ENCODE measurements at regions not wholly inside any gene's neighbourhood (a gene's known extent, or its start where the extent isn't known, plus 50 kb on each side); places are given as distances from the start of the nearest gene placed in this dataset.

DNA sequence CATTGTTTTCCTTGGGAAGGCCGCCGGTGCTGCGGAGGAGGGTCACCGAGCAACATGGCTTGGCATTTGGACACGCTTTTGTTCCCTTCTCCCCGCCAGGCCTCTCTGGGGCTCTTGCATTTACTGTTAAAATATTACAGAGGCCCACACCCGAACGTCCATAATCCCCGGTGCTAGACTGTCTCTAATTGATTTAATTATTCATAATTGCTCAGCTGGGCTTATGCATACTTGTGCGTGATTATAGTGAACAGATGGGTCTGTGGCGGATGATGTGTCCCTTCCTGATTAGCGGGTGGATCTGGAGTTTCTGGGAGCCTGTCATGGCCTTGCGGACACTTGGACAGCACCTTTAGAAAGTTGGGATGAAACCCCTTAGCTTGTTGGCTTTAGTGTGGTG lies 100.2 kb upstream of the MSX1 start:
- Histone ChIP-seq H3K36me3 (ENCODE audit: insufficient read depth, low read length, poor library complexity, severe bottlenecking) (no peaks in the 10 kb centered on the region), H3K9me3 (ENCODE audit: low read depth, low read length, poor library complexity, severe bottlenecking) (no peaks in the 10 kb centered on the region), H3K4me3 (ENCODE audit: low read depth, low read length, poor library complexity, severe bottlenecking) (no peak overlapping the region), H3K4me1 (ENCODE audit: insufficient read depth, low read length, poor library complexity, severe bottlenecking) (peaks cover 14% of the 10 kb centered on the region), H3K27ac (ENCODE audit: low read depth, low read length, poor library complexity, severe bottlenecking) (no peak overlapping the region), H3K27me3 (replicated peaks; ENCODE audit: insufficient read depth, low read depth, low read length, poor library complexity) (no peaks in the 10 kb centered on the region)
- DNase-seq (ENCODE audit: low spot score): no peak
- POLR2A ChIA-PET (ENCODE audit: low non-redundant PET): no interaction called here
- no peak for TF ChIP-seq EZH2 (IDR thresholded peaks at IDR 0.05; ENCODE audit: borderline replicate concordance, low read depth, low read length, poor library complexity, severe bottlenecking)
- TF ChIP-seq, protein P1, sequence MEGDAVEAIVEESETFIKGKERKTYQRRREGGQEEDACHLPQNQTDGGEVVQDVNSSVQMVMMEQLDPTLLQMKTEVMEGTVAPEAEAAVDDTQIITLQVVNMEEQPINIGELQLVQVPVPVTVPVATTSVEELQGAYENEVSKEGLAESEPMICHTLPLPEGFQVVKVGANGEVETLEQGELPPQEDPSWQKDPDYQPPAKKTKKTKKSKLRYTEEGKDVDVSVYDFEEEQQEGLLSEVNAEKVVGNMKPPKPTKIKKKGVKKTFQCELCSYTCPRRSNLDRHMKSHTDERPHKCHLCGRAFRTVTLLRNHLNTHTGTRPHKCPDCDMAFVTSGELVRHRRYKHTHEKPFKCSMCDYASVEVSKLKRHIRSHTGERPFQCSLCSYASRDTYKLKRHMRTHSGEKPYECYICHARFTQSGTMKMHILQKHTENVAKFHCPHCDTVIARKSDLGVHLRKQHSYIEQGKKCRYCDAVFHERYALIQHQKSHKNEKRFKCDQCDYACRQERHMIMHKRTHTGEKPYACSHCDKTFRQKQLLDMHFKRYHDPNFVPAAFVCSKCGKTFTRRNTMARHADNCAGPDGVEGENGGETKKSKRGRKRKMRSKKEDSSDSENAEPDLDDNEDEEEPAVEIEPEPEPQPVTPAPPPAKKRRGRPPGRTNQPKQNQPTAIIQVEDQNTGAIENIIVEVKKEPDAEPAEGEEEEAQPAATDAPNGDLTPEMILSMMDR (conservative IDR thresholded peaks at IDR 0.05; ENCODE audit: low read depth, low read length): no peak
- BruUV-seq (replicated peaks): no TSS peak
- CTCF ChIA-PET: no interaction called here
- intact Hi-C loops (cut with micrococcal nuclease; ENCODE audit: unreplicated experiment): no loop called here

DNA sequence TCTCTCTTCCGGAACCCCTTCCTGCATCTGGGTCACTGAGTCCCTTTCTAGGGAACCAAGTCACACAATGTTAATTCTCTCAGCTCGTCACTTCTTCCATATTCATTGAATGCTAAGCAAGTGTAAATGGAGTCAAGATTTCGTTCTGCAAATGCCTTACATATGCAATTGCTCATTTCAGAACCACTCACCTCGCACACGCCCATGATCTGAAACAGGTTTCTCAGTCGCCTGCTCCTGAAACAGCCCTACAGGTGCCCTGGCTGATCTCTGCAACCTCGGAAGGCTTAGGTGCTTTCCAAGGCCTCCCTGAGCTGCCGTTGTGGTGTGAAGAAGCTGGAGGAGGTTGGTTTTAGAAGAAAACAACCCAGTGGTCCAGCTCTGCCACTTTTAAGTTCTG lies 100.8 kb upstream of the MSX1 start:
- intact Hi-C loops (cut with micrococcal nuclease; ENCODE audit: unreplicated experiment): no loop called here
- ChIA-PET CTCF (no interaction called here), POLR2A (ENCODE audit: low non-redundant PET) (no interaction called here)
- no peaks in the 10 kb centered on the region for H3K9me3 ChIP-seq (ENCODE audit: low read depth, low read length, poor library complexity, severe bottlenecking)
- DNase-seq (ENCODE audit: low spot score): no peak
- no peak overlapping the region for H3K4me3 ChIP-seq (ENCODE audit: low read depth, low read length, poor library complexity, severe bottlenecking)
- no peaks in the 10 kb centered on the region for H3K36me3 ChIP-seq (ENCODE audit: insufficient read depth, low read length, poor library complexity, severe bottlenecking)
- peaks cover 8% of the 10 kb centered on the region for H3K4me1 ChIP-seq (ENCODE audit: insufficient read depth, low read length, poor library complexity, severe bottlenecking)
- no peak overlapping the region for H3K27ac ChIP-seq (ENCODE audit: low read depth, low read length, poor library complexity, severe bottlenecking)
- no peaks in the 10 kb centered on the region for H3K27me3 ChIP-seq (replicated peaks; ENCODE audit: insufficient read depth, low read depth, low read length, poor library complexity)
- no TSS peak for BruUV-seq (replicated peaks)
- TF ChIP-seq EZH2 (IDR thresholded peaks at IDR 0.05; ENCODE audit: borderline replicate concordance, low read depth, low read length, poor library complexity, severe bottlenecking): no peak
- TF ChIP-seq, protein P1 (conservative IDR thresholded peaks at IDR 0.05; ENCODE audit: low read depth, low read length): no peak

DNA sequence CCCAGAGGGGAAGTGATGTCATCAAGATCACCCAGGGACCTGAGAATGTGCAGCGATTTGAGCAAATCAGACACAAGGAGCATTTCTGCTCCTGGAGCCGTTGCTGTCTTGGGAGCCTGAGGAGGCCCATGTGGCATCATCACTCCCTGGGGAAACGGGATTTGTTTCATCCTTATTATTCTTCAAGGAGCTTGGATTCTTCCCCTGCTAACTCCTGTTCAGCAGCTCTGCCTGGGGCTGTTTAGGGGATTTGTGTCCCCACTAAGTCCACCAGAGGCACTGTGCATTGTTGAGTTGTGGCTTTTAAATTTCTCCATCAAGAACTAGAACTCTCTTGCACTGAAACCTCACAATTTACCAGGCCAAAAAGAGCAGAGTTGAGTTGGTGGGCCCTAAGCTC lies 104.2 kb upstream of the MSX1 start:
- H3K4me3 ChIP-seq (ENCODE audit: low read depth, low read length, poor library complexity, severe bottlenecking): no peak overlapping the region
- CTCF ChIA-PET: no interaction called here
- intact Hi-C loops (cut with micrococcal nuclease; ENCODE audit: unreplicated experiment): no loop called here

More for the DNA sequence above, 104.2 kb upstream of the MSX1 start:
- Histone ChIP-seq H3K36me3 (ENCODE audit: insufficient read depth, low read length, poor library complexity, severe bottlenecking) (no peaks in the 10 kb centered on the region), H3K27ac (ENCODE audit: low read depth, low read length, poor library complexity, severe bottlenecking) (no peak overlapping the region), H3K9me3 (ENCODE audit: low read depth, low read length, poor library complexity, severe bottlenecking) (no peaks in the 10 kb centered on the region), H3K4me1 (ENCODE audit: insufficient read depth, low read length, poor library complexity, severe bottlenecking) (no peaks in the 10 kb centered on the region), H3K27me3 (replicated peaks; ENCODE audit: insufficient read depth, low read depth, low read length, poor library complexity) (no peaks in the 10 kb centered on the region)
- POLR2A ChIA-PET (ENCODE audit: low non-redundant PET): no interaction called here
- DNase-seq (ENCODE audit: low spot score): peak; percentile 57
- no TSS peak for BruUV-seq (replicated peaks)
- TF ChIP-seq, protein P1 (conservative IDR thresholded peaks at IDR 0.05; ENCODE audit: low read depth, low read length): no peak
